Dermis microvascular lymphatic vessel endothelial cell (primary cell): ENCODE measurements at regions not wholly inside any gene's neighbourhood (a gene's known extent, or its start where the extent isn't known, plus 50 kb on each side); places are given as distances from the start of the nearest gene placed in this dataset.

ENCODE experiments used
- DNase-seq, 2 donors: peaks; one replicate each; pipeline versions ENCODE4 v3.0.0 to v3.0.0-alpha.2; 2010; ENCODE audit warnings: low read depth in 2 of 2

DNA sequence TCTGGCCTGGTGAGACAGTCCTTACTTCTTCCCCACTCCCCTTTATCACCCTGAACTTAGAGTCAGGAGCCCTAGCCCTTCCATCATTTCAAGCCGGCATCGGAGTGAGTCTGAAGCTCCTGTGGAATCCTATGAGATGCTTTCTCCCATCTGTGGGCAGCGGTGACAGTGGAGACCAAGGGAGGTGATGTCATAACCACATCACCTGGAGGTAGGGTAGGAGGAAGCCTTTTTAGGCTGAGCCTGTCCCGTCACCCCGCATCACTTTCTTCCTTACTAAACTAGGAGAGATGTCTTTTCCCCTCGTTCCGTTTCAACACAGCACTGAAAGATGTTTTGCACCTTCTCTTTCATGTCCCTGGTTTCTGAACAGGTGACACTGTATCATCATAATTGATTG, 124.1 kb upstream of the WWC1 start:
- no peak for DNase-seq

DNA sequence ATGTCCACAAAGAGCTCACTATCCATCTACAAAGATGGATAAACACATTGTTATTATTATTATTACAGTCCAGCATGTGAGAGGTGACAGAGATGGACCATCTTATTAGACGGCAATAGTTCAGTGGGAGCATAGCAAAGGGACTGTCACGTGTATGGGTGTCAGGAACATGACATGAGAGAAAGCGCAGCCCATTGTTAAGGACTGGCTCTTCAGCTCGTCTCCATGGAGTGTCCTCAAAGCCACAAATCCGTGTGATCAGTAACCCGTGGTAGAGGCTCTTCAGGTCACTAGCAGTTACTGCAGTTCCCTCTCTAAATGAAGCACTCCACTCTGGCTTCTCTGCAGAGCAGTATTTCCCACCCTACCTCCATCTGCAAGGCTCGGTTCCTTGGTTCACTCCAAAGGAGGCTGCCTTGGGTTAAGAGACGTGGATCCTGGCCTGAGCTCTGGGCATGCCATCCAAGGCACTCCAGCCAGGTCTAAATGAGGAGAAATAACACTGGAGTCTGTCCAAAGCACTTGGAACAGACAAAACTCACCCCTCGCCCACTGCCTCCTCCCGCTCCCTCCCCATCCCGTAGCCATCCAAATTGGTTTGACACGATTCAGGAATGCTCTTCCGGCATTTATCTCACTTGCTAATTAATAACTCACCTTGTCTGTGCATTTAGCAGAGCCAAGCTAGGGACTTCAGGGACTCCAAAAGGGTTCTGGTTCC, 122.3 kb upstream of the WWC1 start:
- no peak for DNase-seq

DNA sequence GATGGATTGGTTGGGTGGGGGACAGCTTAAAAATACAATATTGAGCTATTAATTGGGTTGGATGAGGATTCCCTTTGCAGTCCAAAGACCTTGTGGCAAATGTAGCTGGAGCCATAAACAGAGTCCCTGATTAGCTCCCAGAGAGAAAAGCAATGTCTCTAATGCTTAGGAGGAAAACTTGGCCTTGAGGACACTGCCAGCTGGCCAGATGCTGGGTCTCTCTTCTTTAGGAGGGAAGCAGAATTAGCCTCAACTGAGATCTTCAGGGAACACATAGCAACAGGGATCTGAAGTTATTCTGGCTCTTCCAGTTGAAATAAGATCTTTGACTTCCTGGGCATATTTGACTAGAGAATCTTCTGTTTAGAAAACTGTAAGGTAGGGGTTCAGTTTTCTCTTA, 121.7 kb upstream of the WWC1 start:
- DNase-seq: no peak

DNA sequence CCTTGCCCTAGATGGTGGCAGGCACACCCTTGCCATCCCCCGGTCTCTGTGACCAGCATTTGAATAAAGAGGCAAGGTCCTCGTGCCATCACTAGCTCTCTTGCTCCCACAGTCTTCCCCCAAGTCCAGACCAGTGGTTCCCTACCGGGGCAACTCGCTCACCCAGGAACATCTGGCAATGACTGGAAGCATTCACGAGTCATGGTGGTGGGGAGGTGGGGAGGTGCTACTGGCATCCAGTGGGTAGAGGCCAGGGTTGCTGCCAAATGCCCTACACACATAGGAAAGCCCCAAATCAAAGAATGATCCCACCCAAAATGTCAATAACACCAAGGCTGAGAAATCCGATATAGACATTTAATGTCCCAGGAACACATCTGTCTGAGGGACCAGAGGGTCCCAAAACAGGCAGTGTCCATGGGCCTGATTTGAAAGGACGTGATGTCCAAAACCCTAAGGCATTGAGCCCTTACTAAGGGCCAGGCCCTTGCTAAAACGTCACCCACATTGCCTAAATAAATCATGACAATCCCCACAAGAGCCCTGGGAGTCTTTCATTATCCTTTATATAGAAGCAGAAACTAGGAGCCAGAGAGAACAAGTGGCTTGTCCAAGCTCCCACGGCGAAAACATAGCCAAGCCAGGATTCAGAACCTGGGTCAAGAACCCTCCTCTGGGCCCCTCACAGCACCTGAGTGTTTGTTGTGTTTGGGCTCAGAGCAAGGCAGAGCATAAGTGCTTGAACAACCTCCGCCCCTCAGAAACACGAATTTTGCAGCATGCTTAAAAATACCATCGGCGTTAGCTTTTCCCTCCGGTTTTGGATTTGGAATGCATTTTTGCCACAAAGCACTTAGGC, 119.3 kb upstream of the WWC1 start:
- DNase-seq: no peak

DNA sequence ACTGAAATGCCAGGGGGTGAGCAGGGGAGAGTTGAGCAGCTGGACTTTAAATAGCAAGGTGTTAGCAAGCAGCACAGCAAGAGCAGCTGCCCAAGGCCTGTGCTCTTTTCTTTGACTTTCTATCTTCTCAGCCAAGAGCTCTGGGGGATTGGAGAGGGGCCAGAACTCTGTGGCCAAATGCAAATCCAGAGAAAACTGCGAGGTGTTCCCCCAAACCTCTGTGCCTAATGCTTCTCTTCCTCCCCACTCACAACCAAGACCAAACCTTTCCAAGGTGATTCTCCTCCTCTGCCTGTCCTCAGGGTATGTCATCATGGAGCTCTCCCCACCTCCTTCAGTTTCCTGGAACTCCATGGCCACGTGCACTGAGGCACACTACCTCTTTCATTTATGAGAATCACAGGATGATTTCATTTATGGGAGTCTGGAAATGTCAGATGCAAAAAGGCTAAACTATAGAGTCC, 118.7 kb upstream of the WWC1 start:
- DNase-seq: no peak

DNA sequence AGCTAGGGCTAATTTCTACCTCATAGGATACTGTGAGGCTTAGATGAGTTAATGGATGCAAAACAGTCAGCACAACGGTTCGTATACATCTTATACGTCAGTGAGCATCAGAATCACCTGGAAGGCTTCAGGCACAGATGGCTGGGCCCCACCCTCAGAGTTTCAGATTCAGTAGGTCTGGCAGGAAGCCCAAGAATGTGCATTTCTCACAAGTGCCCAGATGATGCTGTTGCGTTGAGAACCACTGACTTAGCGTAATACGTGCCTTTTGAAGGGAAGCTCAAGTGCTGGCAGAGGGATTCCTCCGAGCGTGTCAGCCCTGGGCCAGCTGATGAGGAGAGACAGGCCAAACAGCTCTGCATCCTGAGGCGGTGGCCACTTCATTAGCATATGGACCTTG, 117.1 kb upstream of the WWC1 start:
- DNase-seq: no peak

DNA sequence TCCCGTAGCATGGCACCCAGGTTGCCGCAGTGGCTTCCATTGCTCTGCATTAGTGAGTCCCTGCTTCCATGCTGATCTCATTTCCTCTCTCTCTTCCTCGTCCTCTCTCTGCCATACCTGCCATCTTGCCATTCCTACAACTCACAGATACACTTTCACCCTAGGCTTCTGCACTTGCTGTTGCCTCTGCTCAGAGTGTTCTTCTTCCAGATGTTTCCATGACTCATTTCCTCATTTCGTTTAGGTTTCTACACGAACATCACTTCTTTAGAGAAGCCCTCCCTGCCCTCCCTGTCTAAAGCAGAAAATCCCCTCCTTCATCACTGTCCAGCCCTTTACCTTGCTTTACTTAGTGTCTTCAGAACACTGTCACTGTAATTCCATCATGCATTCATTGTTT, 115.2 kb upstream of the WWC1 start:
- no peak for DNase-seq

DNA sequence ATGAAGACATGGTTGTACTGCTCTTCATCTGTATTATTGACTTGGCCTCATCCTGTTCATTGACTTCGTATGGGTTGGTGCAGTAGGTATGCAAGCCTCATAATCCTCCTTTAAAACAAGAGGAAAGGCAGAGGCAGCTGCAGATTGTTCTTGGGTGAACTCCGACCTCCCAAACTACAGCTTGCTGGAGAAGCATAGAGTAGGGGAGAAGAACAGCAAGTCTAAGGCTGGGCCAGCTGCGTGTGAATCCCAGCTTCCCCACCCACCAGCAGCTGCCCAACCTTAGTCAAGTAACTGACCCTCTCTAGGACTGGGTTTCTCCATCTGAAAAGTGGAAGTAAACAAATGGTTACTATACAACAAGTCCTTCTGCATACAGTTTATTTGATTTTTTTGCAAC, 114.5 kb upstream of the WWC1 start:
- no peak for DNase-seq

DNA sequence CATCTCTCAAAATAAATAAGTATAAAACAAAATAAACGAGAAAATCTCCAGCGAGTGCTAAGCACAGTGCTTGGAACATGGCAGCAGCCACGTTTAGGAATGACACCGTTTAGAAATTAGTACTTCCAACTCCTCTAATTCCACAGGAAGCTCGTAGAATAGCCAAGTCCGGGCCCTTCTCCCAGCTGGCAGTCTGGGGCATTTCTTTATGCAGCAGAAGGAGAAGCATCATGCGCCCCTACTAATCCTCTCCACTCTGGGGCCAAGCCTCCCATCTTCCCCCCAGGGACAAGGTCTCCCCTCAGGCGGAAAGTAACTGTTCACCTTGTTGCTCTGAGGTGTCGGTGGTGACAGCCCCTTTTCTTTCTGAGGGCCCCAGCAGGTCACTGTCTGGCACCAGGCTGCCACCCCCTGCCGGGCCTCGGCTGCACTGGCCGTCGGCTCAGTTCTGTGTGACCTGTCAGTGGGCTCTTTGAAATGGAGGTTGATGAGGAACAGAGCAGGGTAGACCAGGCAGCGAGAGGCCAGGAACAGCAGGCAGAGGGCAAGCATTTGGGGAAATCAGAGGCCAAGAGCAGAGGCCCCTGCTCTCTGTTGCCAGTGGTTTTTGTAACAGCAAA, 113.5 kb upstream of the WWC1 start:
- DNase-seq: no peak

DNA sequence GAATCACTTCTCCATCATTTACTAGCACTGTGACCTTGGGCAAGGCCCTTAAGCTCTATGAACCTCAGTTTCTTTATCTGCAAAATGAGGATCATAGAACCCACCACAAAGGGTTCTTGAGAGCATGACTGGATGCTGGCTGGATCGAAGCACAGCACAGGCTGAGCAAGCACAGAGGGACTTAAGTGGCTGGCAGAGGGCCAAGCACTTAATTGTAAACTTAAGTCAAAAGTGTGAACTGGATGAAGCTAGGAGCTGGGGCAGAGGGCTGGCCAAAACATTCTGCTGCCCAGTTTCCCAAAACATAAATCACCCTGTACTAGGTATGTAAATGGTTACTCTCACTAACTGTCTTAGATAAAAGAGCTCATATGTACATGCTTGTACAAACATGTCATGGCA, 112.3 kb upstream of the WWC1 start:
- DNase-seq: no peak

DNA sequence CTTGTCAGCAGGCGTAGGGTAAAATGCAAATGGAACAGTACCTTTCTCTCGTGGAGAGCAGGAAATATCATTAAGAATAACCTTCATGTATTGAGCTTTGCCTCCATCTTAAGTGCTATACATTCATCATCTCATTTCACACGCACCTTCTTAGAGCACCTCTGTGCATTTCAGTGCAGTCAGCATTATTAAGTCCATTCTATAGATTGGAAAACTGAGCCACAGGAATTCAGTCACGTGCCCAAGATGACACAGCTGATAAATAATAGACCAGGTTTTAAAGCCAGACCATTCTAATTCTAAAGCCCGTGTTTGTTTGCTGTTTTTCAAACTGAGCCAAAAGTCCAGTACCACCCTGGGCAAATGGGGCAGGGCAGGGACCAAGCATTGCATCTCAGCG, 109.2 kb upstream of the WWC1 start:
- no peak for DNase-seq

DNA sequence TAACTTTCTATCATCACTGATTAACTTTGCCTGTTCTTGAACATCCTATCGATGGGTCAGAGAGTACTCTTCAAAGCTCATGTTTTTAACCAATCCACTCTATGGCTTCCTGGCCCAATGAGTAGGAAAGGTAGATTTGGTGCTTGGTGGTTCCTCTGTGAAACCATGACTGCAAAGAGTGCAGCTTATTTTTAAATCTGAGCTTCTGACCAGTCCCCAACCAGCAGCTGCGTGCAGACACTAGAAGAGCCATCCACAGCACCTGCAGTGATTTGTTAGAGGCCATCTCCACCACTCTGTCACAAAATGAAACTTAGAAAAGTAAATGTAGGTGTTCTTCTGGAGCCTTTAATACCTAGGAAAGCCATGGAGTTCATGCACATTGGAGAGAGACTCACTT, 107.3 kb upstream of the WWC1 start:
- no peak for DNase-seq

DNA sequence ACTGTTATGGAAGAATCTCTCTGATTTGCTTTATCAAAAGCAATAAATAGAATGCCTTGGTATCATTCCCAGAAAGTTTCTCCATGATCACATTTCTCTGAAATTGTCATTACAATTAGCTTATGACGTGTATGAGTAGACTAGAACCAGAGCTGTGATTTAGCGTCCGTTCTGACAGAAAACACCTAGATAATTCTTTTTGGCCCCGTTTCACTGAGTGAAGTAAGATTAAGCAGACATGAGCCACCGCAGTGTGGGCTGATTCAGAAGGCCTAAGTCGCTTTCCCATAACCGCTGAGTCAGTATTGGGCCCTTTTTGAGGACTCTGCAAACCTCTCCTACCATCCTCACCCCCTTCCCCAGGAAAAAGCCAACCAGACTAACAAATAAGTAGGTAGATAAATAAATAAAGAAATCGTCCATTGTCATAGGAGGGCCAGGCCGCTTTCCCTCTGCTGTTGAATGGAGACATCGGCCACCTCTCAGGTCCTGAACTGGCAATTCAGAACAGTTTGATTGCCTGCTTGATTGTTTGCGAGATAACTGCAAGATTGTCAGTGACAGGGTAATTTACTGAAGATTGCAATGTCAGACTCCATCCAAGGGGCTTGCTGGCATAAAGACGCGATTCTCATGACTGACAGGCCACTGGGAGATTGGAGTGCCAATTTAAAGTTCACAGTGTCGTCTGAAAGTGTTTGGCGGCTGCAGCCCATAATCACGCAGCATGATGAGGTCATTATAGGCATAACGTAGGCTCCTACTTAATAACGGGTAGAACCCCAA, 105.0 kb upstream of the WWC1 start:
- no peak for DNase-seq

DNA sequence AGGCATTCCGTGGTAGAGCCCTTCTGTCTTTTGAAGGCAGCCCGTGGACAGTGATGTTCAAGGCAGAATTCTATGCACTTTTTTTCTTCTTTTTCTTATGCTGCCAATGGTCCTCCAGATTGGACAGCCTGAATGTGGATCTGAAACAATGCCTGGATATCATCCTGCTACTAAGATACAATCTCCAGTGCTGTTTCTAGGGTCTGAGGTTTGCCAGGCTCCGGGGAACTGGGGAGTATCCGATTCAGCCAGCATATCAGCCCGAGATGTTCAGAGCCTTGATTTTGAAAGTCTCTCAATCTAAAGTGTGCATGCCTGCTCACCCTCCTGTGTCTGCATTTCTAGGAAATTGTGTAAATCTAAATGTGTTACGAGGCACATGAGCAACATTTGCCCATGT, 103.8 kb upstream of the WWC1 start:
- no peak for DNase-seq

DNA sequence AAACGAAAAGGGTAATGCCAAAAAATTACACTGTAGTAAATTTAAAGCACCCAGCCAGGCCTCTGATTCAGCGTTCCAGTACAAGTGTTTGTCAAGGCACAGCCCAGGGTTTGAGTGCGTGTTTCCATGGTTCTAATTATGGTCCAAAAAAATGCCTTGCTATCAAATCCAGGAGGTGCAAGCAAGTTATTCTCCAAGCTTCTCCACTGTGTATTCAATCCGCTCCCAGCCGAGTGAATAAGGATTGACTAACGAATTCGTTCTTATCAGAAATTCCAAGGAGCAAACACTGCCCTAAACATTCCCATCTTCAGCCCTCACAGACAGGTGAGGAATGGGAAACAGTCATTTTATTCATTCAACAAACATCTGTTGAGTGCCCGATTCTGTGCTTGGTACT, 103.3 kb upstream of the WWC1 start:
- no peak for DNase-seq

DNA sequence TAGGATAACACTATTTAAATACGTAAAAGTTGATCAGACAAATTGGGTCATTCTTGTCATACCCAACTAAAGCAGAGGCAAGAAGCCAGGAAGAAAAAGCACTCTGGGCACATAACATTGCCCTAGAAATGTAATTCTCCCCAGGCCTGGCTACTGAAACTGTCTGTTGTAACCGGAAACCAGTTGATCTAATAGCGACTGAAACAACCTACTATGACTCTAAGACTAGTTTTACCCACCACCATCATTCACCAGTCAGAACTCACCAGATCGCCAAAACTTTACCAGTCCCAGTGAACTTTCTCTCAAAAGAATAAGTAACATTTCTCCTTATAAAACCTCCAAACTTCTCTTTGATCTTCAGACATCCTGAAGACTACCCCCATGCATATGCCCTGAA, 99.3 kb upstream of the WWC1 start:
- DNase-seq: no peak

DNA sequence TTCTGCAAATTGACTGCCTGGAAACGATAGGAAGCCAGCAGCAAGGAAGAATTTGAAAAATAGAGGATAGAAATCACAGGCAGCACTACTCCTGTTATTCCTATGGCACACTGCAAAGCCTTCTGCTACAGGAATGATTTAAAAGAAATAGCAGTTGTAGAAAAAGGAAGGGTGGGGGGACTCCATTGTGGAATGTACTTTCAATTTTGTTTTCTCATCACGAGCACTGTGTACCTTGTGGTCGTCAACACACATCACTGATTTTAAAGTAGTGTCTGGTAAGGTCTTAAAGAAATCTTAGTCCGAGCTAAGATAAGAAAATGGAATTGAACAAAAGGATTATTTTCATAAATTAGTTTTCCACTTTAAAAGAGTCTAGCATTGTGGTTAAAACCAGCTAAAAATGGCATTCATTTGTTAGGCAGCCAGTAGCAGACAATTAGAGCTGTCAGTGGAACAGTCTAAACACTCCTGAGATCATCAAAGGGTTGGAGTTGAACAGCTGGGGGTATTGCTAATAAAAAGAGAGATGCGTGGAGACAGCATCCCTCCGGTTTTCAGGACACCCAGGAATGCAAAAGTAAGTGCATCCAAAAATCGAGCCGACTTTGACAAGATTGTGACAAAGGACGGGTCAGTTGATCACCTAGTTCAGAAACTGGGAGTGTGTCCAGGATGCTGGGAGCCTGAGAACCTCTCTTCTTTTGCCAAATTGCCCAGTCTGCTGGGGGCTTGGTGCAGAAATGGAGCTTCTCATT, 97.8 kb upstream of the WWC1 start:
- DNase-seq: no peak

DNA sequence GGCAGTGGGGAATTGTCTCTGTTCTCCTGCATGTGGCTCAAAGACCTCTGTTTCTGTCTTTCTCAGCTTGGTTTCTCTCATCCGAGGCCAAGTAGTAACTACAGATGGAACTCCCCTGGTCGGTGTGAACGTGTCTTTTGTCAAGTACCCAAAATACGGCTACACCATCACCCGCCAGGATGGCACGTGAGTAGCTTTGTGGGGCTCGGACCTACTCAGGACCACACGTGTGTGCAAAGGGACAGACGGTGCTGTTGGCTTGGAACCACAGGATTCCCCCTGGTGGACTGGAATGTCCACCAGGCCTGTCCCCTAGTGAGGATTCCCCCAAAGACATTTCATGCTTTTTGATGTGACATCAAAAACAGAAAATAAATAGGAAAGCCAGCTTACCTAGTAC, 96.3 kb upstream of the WWC1 start:
- no peak for DNase-seq

DNA sequence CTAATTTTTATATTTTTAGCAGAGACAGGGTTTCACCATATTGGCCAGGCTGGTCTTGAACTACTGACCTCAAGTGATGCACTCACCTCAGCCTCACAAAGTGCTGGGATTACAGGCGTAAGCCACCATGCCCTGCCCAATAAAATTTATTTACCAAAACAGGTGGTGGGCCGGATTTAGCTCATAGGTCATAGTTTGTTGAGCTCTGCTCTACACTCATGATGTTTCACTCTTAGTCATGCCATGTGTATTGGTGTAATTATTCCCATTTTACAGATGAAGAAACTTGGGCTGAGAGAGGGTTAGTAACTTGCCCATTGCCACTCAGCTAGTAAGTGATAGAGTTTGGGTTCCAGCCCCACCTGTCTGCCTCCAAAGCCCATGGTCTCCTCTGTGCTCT, 93.1 kb upstream of the WWC1 start:
- DNase-seq: no peak

DNA sequence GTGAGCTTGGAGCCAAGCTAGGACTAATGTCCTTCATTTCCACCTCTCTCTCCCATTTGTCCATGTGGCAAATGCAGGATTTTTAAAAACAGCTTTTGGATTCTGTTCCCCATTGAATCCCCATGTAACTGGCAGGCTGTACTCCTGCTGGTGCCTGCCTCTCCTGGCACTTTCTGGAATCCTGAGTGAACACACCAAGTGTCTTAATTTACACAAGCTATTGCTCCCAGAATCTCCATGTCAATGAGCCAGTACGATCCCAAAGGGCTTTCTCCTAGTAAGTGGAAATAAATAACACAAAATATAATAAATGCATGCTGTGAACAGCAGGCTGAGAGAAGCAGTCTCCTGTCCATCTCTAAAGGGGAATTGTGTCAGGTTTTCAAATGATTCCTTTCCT, 88.4 kb upstream of the WWC1 start:
- no peak for DNase-seq

DNA sequence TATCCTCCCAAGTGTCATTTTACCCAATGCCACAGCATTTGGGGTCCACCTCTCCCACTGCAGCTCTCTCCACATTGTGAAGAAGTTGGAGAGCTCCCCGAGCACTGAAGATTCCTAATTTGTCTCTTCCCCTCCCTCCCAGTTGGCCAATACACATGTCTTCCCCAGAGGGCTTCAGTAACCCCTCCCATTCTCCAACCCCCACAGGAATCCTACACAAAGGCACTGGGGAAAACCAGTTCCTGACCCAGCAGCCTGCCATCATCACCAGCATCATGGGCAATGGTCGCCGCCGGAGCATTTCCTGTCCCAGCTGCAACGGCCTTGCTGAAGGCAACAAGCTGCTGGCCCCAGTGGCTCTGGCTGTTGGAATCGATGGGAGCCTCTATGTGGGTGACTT, 87.3 kb upstream of the WWC1 start:
- no peak for DNase-seq
